HepG2 (cell line): ENCODE measurements at regions not wholly inside any gene's neighbourhood (a gene's known extent, or its start where the extent isn't known, plus 50 kb on each side); places are given as distances from the start of the nearest gene placed in this dataset.

Experiments used
- ATF2 ChIP-seq: sonication (generic); formaldehyde crosslinking; IDR thresholded peaks from 2 replicates; pipeline ENCODE4 v1.4.0; 2020; ENCODE audit warnings: missing genetic modification reagents
- BHLHE40 ChIP-seq: IDR thresholded peaks from 2 replicates; pipeline ENCODE4 v1.6.1; 2011; ENCODE audit warnings: low read length, improper control_type of control experiment
- CCAR2 ChIP-seq: fragments of 200-400 bp; formaldehyde crosslinking; optimal IDR thresholded peaks from 2 replicates; pipeline ENCODE3; 2018; ENCODE audit warnings: low read depth, mild to moderate bottlenecking, low read length, moderate library complexity
- CREB1 ChIP-seq, 2 experiments: fragments of 450-650 bp in 1 of 2; IDR thresholded peaks; 2 replicates each; pipeline ENCODE4 v1.6.1; 2016 to 2017; ENCODE audit warnings: control low read depth in 1 of 2, mild to moderate bottlenecking in 1 of 2, missing compliant biosample characterization in 1 of 2, missing genetic modification characterization in 1 of 2
- EZH2 ChIP-seq: conservative IDR thresholded peaks from 2 replicates; pipeline ENCODE4 v1.6.1; 2012; ENCODE audit warnings: mild to moderate bottlenecking, low read depth, low read length, moderate library complexity
- HMG20A ChIP-seq: IDR thresholded peaks from 2 replicates; pipeline ENCODE4 v1.6.1; 2016; ENCODE audit warnings: borderline replicate concordance
- HNRNPL ChIP-seq: fragments of 200-400 bp; formaldehyde crosslinking; IDR thresholded peaks from 2 replicates; pipeline ENCODE4 v1.6.1; 2017; ENCODE audit warnings: mild to moderate bottlenecking, low read depth, low read length
- NFYB ChIP-seq: sonication (generic); formaldehyde crosslinking; IDR thresholded peaks from 2 replicates; pipeline ENCODE4 v1.4.0; 2020; ENCODE audit warnings: missing genetic modification reagents
- SMC3 ChIP-seq: IDR thresholded peaks from 2 replicates; pipeline ENCODE4 v1.6.1; 2011; ENCODE audit warnings: low read length, improper control_type of control experiment
- ZBTB7A ChIP-seq: sonication (generic); formaldehyde crosslinking; IDR thresholded peaks from 2 replicates; pipeline ENCODE4 v1.8.0; 2022; ENCODE audit warnings: mild to moderate bottlenecking, missing genetic modification reagents
- ZNF891 ChIP-seq: sonication (generic); formaldehyde crosslinking; IDR thresholded peaks from 2 replicates; pipeline ENCODE4 v1.5.0; 2020; ENCODE audit warnings: mild to moderate bottlenecking, missing genetic modification reagents
- ZZZ3 ChIP-seq: sonication (generic); formaldehyde crosslinking; IDR thresholded peaks from 2 replicates; pipeline ENCODE4 v1.4.0; 2020; ENCODE audit warnings: missing genetic modification reagents, mild to moderate bottlenecking, borderline replicate concordance
- TF ChIP-seq, protein P1 (sequence below): sonication (generic); formaldehyde crosslinking; conservative IDR thresholded peaks from 2 replicates; pipeline ENCODE4 v1.4.0; 2020; ENCODE audit warnings: missing genetic modification reagents

DNA sequence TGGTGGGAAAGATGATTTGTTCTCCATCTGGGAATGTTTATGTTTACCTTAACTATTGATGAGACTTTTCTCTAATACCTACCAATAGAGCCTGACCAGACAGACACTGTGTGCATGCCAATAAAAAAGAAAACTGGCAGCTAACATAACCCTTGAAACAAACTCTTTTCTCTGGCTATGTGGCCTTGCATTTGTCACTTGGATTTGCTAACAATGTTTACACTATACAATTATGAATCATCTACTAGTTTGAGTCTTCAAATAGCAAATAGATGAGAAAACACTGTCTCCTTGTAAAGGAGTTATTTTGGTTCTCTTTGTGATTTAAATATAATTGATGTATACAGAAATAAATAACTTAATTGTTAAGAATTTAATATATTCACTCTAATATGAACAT lies 273.1 kb downstream of the SEMA3D start:
- TF ChIP-seq ZZZ3 (no peak), ZBTB7A (CRISPR knock-in tag) (no peak), ZNF891 (CRISPR knock-in tag) (no peak), CREB1 (IDR thresholded peaks at IDR 0.05) (no peak), CREB1 (CRISPR knock-in tag; IDR thresholded peaks at IDR 0.05) (no peak), EZH2 (no peak), CCAR2 (no peak), HNRNPL (no peak), SMC3 (no peak), HMG20A (CRISPR knock-in tag) (no peak), BHLHE40 (no peak), ATF2 (no peak), NFYB (CRISPR knock-in tag) (no peak)
- TF ChIP-seq, protein P1, sequence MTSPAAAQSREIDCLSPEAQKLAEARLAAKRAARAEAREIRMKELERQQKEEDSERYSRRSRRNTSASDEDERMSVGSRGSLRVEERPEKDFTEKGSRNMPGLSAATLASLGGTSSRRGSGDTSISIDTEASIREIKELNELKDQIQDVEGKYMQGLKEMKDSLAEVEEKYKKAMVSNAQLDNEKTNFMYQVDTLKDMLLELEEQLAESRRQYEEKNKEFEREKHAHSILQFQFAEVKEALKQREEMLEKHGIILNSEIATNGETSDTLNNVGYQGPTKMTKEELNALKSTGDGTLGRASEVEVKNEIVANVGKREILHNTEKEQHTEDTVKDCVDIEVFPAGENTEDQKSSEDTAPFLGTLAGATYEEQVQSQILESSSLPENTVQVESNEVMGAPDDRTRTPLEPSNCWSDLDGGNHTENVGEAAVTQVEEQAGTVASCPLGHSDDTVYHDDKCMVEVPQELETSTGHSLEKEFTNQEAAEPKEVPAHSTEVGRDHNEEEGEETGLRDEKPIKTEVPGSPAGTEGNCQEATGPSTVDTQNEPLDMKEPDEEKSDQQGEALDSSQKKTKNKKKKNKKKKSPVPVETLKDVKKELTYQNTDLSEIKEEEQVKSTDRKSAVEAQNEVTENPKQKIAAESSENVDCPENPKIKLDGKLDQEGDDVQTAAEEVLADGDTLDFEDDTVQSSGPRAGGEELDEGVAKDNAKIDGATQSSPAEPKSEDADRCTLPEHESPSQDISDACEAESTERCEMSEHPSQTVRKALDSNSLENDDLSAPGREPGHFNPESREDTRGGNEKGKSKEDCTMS, result no peak
